Endothelial cell of umbilical vein (primary cell): ENCODE measurements at regions not wholly inside any gene's neighbourhood (a gene's known extent, or its start where the extent isn't known, plus 50 kb on each side); places are given as distances from the start of the nearest gene placed in this dataset.

Experiments
- BruUV-seq: library from RNA; stranded (reverse); fragments of 400-500 nt; replicated peaks from 2 replicates; lab custom pipeline; 2021; lab: Mats Ljungman, UMichigan
- CTCF ChIA-PET: fragments of 300-600, 350-600 bp; sonication (Branson Sonifier 250); formaldehyde crosslinking; loops from one replicate; lab custom pipeline; 2021; ENCODE audit warnings: antibody characterized with exemption, inconsistent platforms; lab: Charles Lee
- POLR2A ChIA-PET: fragments of 300-600, 350-600 bp; sonication (Branson Sonifier 250); formaldehyde crosslinking; loops from one replicate; lab custom pipeline; 2021; ENCODE audit warnings: antibody characterized with exemption, inconsistent platforms; lab: Charles Lee
- DNase-seq: peaks from one replicate; pipeline ENCODE4 v3.0.0-alpha.2; 2011; ENCODE audit warnings: low read depth, low spot score
- FAIRE-seq: peaks from 2 replicates; lab custom pipeline; 2011; peaks lifted over from hg19 to GRCh38; lab: Jason Lieb, UNC
- H2AFZ ChIP-seq: 2 replicates; pipeline ENCODE4 v1.6.0; 2012; ENCODE audit warnings: low read depth, low read length, control low read depth, inconsistent platforms
- H3K27ac ChIP-seq: 2 replicates; pipeline ENCODE4 v1.5.1; 2011; ENCODE audit warnings: low read depth, mild to moderate bottlenecking, control low read depth, low read length, moderate library complexity; ENCODE audit not compliant: insufficient read depth
- H3K27me3 ChIP-seq, 2 experiments: 2 replicates each; pipeline versions ENCODE4 v1.6.0 to v1.6.1; 2011; ENCODE audit warnings: low read length in 2 of 2, mixed read lengths in 1 of 2; ENCODE audit not compliant: control insufficient read depth in 2 of 2, insufficient read depth in 2 of 2
- H3K36me3 ChIP-seq, 2 experiments: 2 replicates in 1 of 2; 3 replicates in 1 of 2; pipeline ENCODE4 v1.5.1; 2011; ENCODE audit warnings: low read length in 2 of 2, mild to moderate bottlenecking in 1 of 2, moderate library complexity in 1 of 2; ENCODE audit not compliant: control insufficient read depth in 2 of 2, insufficient read depth in 2 of 2; ENCODE audit errors: extremely low read depth in 1 of 2
- H3K4me1 ChIP-seq: 3 replicates; pipeline ENCODE4 v1.5.1; 2011; ENCODE audit warnings: mild to moderate bottlenecking, low read length; ENCODE audit not compliant: control insufficient read depth, insufficient read depth; ENCODE audit errors: extremely low read depth
- H3K4me2 ChIP-seq: 2 replicates; pipeline ENCODE4 v1.6.1; 2011; ENCODE audit warnings: low read length, control low read depth, mixed read lengths; ENCODE audit not compliant: insufficient read depth
- H3K4me3 ChIP-seq, 3 experiments: fragments of 200-600 bp in 1 of 3; sonication (generic), shearing (Covaris generic) in 1 of 3; replicated peaks in 1 of 3; 2 replicates each; pipeline ENCODE4 v1.5.1; 2011 to 2016; ENCODE audit warnings: control low read depth in 3 of 3, low read length in 3 of 3, mild to moderate bottlenecking in 2 of 3, inconsistent platforms in 1 of 3, low read depth in 1 of 3, moderate library complexity in 1 of 3; ENCODE audit not compliant: insufficient read depth in 1 of 3
- H3K79me2 ChIP-seq: 2 replicates; pipeline ENCODE4 v1.6.0; 2012; ENCODE audit warnings: low read length, inconsistent platforms; ENCODE audit not compliant: control insufficient read depth, insufficient read depth
- H3K9ac ChIP-seq: replicated peaks from 2 replicates; pipeline ENCODE3; 2011; ENCODE audit warnings: low read length, control low read depth; ENCODE audit not compliant: insufficient read depth; ENCODE audit errors: extremely low read depth
- H3K9me1 ChIP-seq: replicated peaks from 3 replicates; pipeline ENCODE4 v1.6.0; 2011; ENCODE audit warnings: mild to moderate bottlenecking, low read length; ENCODE audit not compliant: control insufficient read depth, insufficient read depth; ENCODE audit errors: extremely low read depth
- H3K9me3 ChIP-seq: replicated peaks from 2 replicates; pipeline ENCODE4 v1.5.1; 2012; ENCODE audit warnings: low read length, inconsistent platforms; ENCODE audit not compliant: control insufficient read depth, insufficient read depth
- H4K20me1 ChIP-seq: replicated peaks from 2 replicates; pipeline ENCODE3; 2011; ENCODE audit warnings: mild to moderate bottlenecking, low read length; ENCODE audit not compliant: control insufficient read depth, insufficient read depth; ENCODE audit errors: extremely low read depth
- CTCF ChIP-seq, 2 donors: IDR thresholded peaks; 1 replicate in 1 of 2; 2 replicates in 1 of 2; pipeline ENCODE4 v1.5.1; 2011; ENCODE audit warnings: low read length in 2 of 2, mild to moderate bottlenecking in 2 of 2, moderate library complexity in 2 of 2, control low read depth in 1 of 2, inconsistent platforms in 1 of 2, low read depth in 1 of 2; ENCODE audit not compliant: insufficient read depth in 1 of 2; ENCODE audit errors: extremely low read depth in 1 of 2
- EZH2 ChIP-seq: IDR thresholded peaks from 2 replicates; pipeline ENCODE4 v1.6.1; 2012; ENCODE audit warnings: borderline replicate concordance, low read depth, mild to moderate bottlenecking, moderate library complexity, low read length, inconsistent platforms; ENCODE audit not compliant: severe bottlenecking
- FOS ChIP-seq: IDR thresholded peaks from 2 replicates; pipeline ENCODE4 v1.6.1; 2011; ENCODE audit warnings: mild to moderate bottlenecking, low read length, moderate library complexity, borderline replicate concordance; ENCODE audit not compliant: insufficient read depth
- GATA2 ChIP-seq: IDR thresholded peaks from 2 replicates; pipeline ENCODE4 v1.7.0; 2011; ENCODE audit warnings: low read depth, mild to moderate bottlenecking, moderate library complexity, mixed read lengths, low read length; ENCODE audit not compliant: insufficient read length, insufficient read depth
- JUN ChIP-seq: IDR thresholded peaks from 2 replicates; pipeline ENCODE4 v1.6.1; 2011; ENCODE audit warnings: borderline replicate concordance, low read depth; ENCODE audit not compliant: insufficient read length, insufficient read depth
- MAX ChIP-seq: IDR thresholded peaks from 2 replicates; pipeline ENCODE4 v1.6.1; 2011; ENCODE audit not compliant: insufficient read depth, insufficient read length
- MYC ChIP-seq: IDR thresholded peaks from one replicate; pipeline ENCODE4 v1.6.1; 2011; ENCODE audit warnings: mild to moderate bottlenecking, low read depth, low read length
- POLR2A ChIP-seq: IDR thresholded peaks from 2 replicates; pipeline ENCODE4 v1.6.1; 2012; ENCODE audit warnings: low read depth, mild to moderate bottlenecking, control low read depth, low read length
- POLR2AphosphoS5 ChIP-seq: IDR thresholded peaks from 2 replicates; pipeline ENCODE4 v1.6.1; 2012; ENCODE audit warnings: low read depth, mild to moderate bottlenecking, control low read depth, low read length, moderate library complexity; ENCODE audit not compliant: insufficient read depth
- dilution Hi-C: fragments of 300-500 bp; cut with MboI; formaldehyde crosslinking; loops from one replicate; pipeline ENCODE4 v1.15.0; 2019; ENCODE audit warnings: low sequenced_read_pairs; ENCODE audit not compliant: extremely low pct_ligation_motif_present
- intact Hi-C: fragments of 100-400 bp; cut with micrococcal nuclease; formaldehyde crosslinking; loops from one replicate; pipeline ENCODE4 v1.10.0; 2022

- BruUV-seq: no TSS peak
- dilution Hi-C loops: loop anchor here (25.0 kb wide), 1 partner anchor 104 kb away; no protein-coding TSS in a partner anchor
- DNase-seq (no peak), FAIRE-seq (no peak)
- TF ChIP-seq CTCF (IDR thresholded peaks at IDR 0.05; ENCODE audit: extremely low read depth in 1 of 2, insufficient read depth in 1 of 2, low read depth in 1 of 2, low read length in 2 of 2): no peak
- TF ChIP-seq POLR2AphosphoS5: no peak
- TF ChIP-seq JUN: no peak
- no peak for TF ChIP-seq FOS
- TF ChIP-seq EZH2: no peak
- TF ChIP-seq GATA2: no peak
- TF ChIP-seq POLR2A: no peak
- no peak for TF ChIP-seq MYC
- TF ChIP-seq MAX: no peak
- ChIA-PET CTCF (no interaction called here), POLR2A (no interaction called here)
- H3K36me3 ChIP-seq: no peaks in the 10 kb centered on the region
- no peaks in the 10 kb centered on the region for H3K9me3 ChIP-seq
- H3K27ac ChIP-seq: no peak overlapping the region
- peaks cover 17% of the 10 kb centered on the region for H3K4me1 ChIP-seq
- no peak overlapping the region for H2AFZ ChIP-seq
- H3K4me3 ChIP-seq: no peak overlapping the region
- no peak overlapping the region for H3K4me2 ChIP-seq
- no peaks in the 10 kb centered on the region for H3K9me1 ChIP-seq
- no peaks in the 10 kb centered on the region for H3K27me3 ChIP-seq
- intact Hi-C loops: loop anchor here (5.0 kb wide), 1 partner anchor 69 kb away; no protein-coding TSS in a partner anchor
- no peaks in the 10 kb centered on the region for H3K79me2 ChIP-seq
- no peak overlapping the region for H3K9ac ChIP-seq
- H4K20me1 ChIP-seq: no peaks in the 10 kb centered on the region
These were observed 230.9 kb upstream of the IRF2BP2 start for GRCh38 chr1:234840843-234841242.
